ENCODE measurements at regions not wholly inside any gene's neighbourhood (a gene's known extent, or its start where the extent isn't known, plus 50 kb on each side); places are given as distances from the start of the nearest gene placed in this dataset.

DNA sequence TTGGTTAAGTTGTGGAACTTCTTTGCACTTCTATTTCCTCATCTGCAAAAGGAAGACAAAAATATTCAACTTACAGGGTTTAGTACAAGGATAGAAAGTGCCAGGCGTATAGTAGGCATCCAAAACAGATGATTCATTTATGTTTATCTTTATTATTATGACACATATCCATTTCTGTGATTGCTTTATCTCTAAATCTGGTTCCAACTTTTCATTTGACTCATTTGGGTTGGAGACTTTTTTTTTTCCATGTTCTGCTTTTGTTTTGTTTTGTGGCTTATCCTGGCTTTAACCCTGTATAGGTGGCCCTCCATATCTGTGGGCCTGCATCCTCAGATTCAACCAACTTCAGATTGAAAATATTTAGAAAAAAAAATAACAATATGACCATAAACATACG lies 186.7 kb upstream of the SLC24A2 start:
- no peaks in the 10 kb centered on the region for H3K9me3 ChIP-seq
- 50 to 65% (median 57%) methylated on average over 2 of the region's 2 CpGs for WGBS, 5 donors
- H3K4me1 ChIP-seq, result no peaks in the 10 kb centered on the region

DNA sequence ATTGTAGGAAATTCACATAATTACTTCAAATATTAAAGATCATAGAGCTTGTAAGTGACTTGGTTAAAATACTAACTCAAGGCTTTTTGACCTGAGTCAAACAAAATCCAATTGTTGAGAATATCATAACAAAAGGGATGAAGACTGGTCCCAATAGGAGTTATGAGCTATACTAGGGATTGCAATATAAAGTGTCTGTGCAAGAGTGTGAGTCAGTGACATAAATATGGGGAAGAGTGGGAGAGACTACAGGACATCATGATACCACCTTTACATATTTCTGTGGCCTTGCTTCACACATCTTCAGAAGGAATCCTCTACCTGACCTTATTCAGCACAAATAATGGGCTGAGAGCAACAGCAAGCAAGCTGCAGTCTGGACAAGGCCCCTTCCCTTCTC lies 180.9 kb upstream of the SLC24A2 start:
- no peak overlapping the region for H3K4me3 ChIP-seq
- TF ChIP-seq CTCF (IDR thresholded peaks at IDR 0.05) (no peak), POLR2AphosphoS5 (IDR thresholded peaks at IDR 0.05) (no peak), EP300 (IDR thresholded peaks at IDR 0.05) (no peak), POLR2A (IDR thresholded peaks at IDR 0.05) (no peak)
- no peaks in the 10 kb centered on the region for H3K27me3 ChIP-seq
- H3K4me1 ChIP-seq, result no peaks in the 10 kb centered on the region
- intact Hi-C loops (cut with DNase I; ENCODE audit: low total_unique reads), result no loop called here
- no peak for DNase-seq
- H3K9me3 ChIP-seq, result no peaks in the 10 kb centered on the region
- H3K36me3 ChIP-seq, result no peaks in the 10 kb centered on the region
- no peak overlapping the region for H3K27ac ChIP-seq

More for the DNA sequence above, 186.7 kb upstream of the SLC24A2 start:
- H3K27me3 ChIP-seq, result no peaks in the 10 kb centered on the region
- no peaks in the 10 kb centered on the region for H3K36me3 ChIP-seq
- intact Hi-C loops (cut with DNase I; ENCODE audit: low total_unique reads), result no loop called here
- no peak for DNase-seq
- H3K4me3 ChIP-seq, result no peak overlapping the region
- no peak overlapping the region for H3K27ac ChIP-seq
- TF ChIP-seq POLR2A (IDR thresholded peaks at IDR 0.05) (no peak), EP300 (IDR thresholded peaks at IDR 0.05) (no peak), POLR2AphosphoS5 (IDR thresholded peaks at IDR 0.05) (no peak), CTCF (IDR thresholded peaks at IDR 0.05) (no peak)

DNA sequence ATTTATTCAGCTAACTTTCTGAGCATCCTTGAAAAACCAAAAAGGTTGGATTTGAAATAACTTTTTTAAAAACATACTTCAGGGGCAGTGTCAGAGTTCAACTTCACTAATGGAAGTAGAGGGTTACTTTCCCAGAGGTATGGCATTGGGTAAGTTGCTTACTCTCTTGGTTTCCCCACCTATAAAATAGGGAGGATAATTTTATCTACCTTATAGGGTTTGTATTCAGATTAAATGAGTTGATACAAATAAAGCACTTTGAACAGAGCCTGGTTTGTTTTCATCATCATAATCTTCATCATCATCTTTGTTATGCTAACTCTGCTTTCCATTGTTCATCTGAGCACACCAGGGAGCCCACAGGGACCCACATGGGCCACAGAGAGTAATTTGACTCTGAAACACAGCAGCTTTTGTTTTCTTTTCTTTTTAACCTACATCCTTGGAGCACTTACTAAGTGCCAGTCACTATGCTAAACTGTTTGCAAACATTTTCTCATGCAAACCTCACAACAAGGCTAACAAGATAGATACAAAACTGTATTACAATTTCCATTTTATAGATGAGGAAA lies 179.1 kb upstream of the SLC24A2 start:
- H3K9me3 ChIP-seq, result no peaks in the 10 kb centered on the region
- no peaks in the 10 kb centered on the region for H3K27me3 ChIP-seq
- no peak overlapping the region for H3K4me3 ChIP-seq
- TF ChIP-seq POLR2A (IDR thresholded peaks at IDR 0.05), result no peak
- no peak for TF ChIP-seq EP300 (IDR thresholded peaks at IDR 0.05)
- TF ChIP-seq POLR2AphosphoS5 (IDR thresholded peaks at IDR 0.05), result no peak
- TF ChIP-seq CTCF (IDR thresholded peaks at IDR 0.05), result no peak
- intact Hi-C loops (cut with DNase I; ENCODE audit: low total_unique reads), result no loop called here
- no peaks in the 10 kb centered on the region for H3K36me3 ChIP-seq
- H3K27ac ChIP-seq, result no peak overlapping the region
- DNase-seq, result no peak
- H3K4me1 ChIP-seq, result no peaks in the 10 kb centered on the region

- no peaks in the 10 kb centered on the region for H3K9me3 ChIP-seq
- no peak overlapping the region for H3K4me3 ChIP-seq
- H3K4me1 ChIP-seq, result no peaks in the 10 kb centered on the region
- H3K27ac ChIP-seq, result no peak overlapping the region
- no peaks in the 10 kb centered on the region for H3K36me3 ChIP-seq
- TF ChIP-seq EP300 (IDR thresholded peaks at IDR 0.05), result no peak
- TF ChIP-seq CTCF (IDR thresholded peaks at IDR 0.05), result no peak
- H3K27me3 ChIP-seq, result no peaks in the 10 kb centered on the region
- no peak for DNase-seq
- intact Hi-C loops (cut with DNase I; ENCODE audit: low total_unique reads), result no loop called here
- WGBS, 5 donors, result 67 to 79% (median 75%) methylated on average over 1 of the region's 1 CpG
Measured at GRCh38 chr9:19967216-19967887, 178.5 kb upstream of the SLC24A2 start.

All from stomach (tissue), 8 donors.